ENCODE measurements at regions not wholly inside any gene's neighbourhood (a gene's known extent, or its start where the extent isn't known, plus 50 kb on each side); places are given as distances from the start of the nearest gene placed in this dataset.

GRCh38 chr6:148678682-148679081 lies 68.1 kb upstream of the UST start:
- peaks cover 3% of the 10 kb centered on the region for H3K9me3 Mint-ChIP-seq
- peak overlapping the region; percentile 91 for H3K27ac Mint-ChIP-seq
- H3K4me1 Mint-ChIP-seq = peaks cover 52% of the 10 kb centered on the region
- H3K4me3 Mint-ChIP-seq = no peak overlapping the region
- ATAC-seq = no peak
- H3K27me3 Mint-ChIP-seq = no peaks in the 10 kb centered on the region
- peaks cover 6% of the 10 kb centered on the region for H3K36me3 Mint-ChIP-seq

DNA sequence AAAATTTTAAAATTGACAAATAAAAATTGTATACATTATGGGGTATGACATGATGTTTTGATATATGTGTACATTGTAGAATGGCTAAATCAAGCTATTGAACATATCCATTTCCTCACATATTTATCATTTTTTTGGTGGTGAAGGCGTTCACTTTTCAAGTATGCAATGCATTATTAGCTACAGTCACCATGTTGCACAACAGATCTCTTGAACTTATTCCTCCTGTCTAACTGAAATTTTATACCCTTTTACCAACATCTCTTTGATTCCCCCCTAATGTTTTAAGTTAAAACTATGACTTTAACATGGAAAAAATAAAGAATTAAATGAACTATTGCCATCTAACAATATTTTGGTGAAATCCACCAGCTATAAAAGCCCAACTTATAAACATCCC lies 65.2 kb upstream of the UST start:
- Mint-ChIP-seq H3K4me3 (no peak overlapping the region), H3K27ac (peak overlapping the region; percentile 32), H3K36me3 (no peaks in the 10 kb centered on the region), H3K4me1 (peaks cover 57% of the 10 kb centered on the region), H3K27me3 (no peaks in the 10 kb centered on the region), H3K9me3 (no peaks in the 10 kb centered on the region)
- ATAC-seq = no peak

- H3K4me1 Mint-ChIP-seq = peaks cover 55% of the 10 kb centered on the region
- no peak for ATAC-seq
- no peaks in the 10 kb centered on the region for H3K36me3 Mint-ChIP-seq
- H3K27ac Mint-ChIP-seq = peak overlapping the region; percentile 68
- H3K27me3 Mint-ChIP-seq = no peaks in the 10 kb centered on the region
- no peaks in the 10 kb centered on the region for H3K9me3 Mint-ChIP-seq
- H3K4me3 Mint-ChIP-seq = no peak overlapping the region
Measured at GRCh38 chr6:148682252-148682651, 64.6 kb upstream of the UST start.

DNA sequence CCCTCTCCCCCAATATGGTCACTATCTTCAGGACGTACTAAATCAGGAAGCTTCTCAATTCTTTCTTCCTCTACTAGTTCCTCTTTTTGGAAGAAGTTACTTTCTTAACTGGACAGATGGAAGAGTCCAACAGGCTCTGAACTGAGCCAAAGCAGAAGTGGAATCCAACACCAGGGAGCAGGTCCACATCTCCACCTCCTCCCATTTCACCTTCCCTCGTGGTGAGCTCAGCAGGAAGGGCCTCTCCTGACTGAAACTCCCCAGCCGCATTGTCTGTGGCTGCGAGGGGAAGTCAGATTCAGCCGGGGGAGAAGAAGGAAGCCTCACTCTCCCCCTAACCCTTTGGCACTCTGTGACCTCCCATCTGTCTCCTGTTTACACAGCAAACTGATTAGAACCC lies 63.8 kb upstream of the UST start:
- peaks cover 48% of the 10 kb centered on the region for H3K4me1 Mint-ChIP-seq
- H3K27me3 Mint-ChIP-seq = no peaks in the 10 kb centered on the region
- peak overlapping the region; percentile 8 for H3K4me3 Mint-ChIP-seq
- peak; percentile 63 for ATAC-seq
- peak overlapping the region; percentile 68 for H3K27ac Mint-ChIP-seq
- H3K36me3 Mint-ChIP-seq = no peaks in the 10 kb centered on the region
- H3K9me3 Mint-ChIP-seq = no peaks in the 10 kb centered on the region

GRCh38 chr6:148689168-148689567 lies 57.7 kb upstream of the UST start:
- Mint-ChIP-seq H3K9me3 (no peaks in the 10 kb centered on the region), H3K36me3 (no peaks in the 10 kb centered on the region), H3K27ac (peak overlapping the region; percentile 14), H3K4me3 (no peak overlapping the region), H3K27me3 (no peaks in the 10 kb centered on the region), H3K4me1 (peaks cover 14% of the 10 kb centered on the region)
- no peak for ATAC-seq

DNA sequence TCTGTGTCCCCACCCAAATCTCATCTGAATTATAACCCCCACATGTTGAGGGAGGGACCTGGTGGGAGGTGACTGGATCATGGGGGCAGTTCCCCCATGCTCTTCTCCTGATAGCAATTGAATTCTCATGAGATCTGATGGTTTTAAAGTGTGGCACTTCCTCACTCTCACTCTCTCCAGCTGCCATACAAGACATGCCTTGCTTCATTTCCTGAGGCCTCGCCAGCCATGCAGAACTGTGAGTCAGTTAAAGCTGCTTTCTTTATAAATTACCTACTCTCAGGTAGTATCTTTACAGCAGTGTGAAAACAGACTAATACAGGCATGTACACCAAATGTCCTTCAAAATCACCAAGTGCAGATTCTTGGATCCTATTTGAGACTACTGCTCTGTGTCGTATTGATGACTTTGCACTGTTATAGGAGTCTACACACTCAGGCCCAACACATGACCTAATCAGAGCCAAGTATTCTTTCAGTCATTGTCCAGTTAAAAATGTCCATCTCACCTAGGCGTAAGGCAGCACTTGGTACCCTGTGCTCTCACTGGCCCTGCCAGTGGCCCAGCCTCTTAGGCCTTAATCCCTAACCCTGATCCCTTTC lies 52.8 kb upstream of the UST start:
- no peaks in the 10 kb centered on the region for H3K36me3 Mint-ChIP-seq
- no peaks in the 10 kb centered on the region for H3K27me3 Mint-ChIP-seq
- no peak overlapping the region for H3K4me3 Mint-ChIP-seq
- ATAC-seq = peak; percentile 88
- no peaks in the 10 kb centered on the region for H3K9me3 Mint-ChIP-seq
- H3K4me1 Mint-ChIP-seq = peaks cover 19% of the 10 kb centered on the region
- H3K27ac Mint-ChIP-seq = peak overlapping the region; percentile 86

Data from stimulated activated memory B cell treated with anti-CD40 and anti-IgM and Interleukin-4, amounts not matched to agents 10 μg/mL and 1 μg/mL and 100 μg/mL, for 72 hours (primary cell).